GM12864 (cell line): ENCODE measurements at regions not wholly inside any gene's neighbourhood (a gene's known extent, or its start where the extent isn't known, plus 50 kb on each side); places are given as distances from the start of the nearest gene placed in this dataset.

Source experiments
- DNase-seq: peaks from one replicate; pipeline ENCODE4 v3.0.0-alpha.2; 2011; ENCODE audit warnings: low read depth
- H3K4me3 ChIP-seq: 2 replicates; pipeline ENCODE4 v1.5.1; 2011; ENCODE audit warnings: mild to moderate bottlenecking, low read depth, low read length, control low read depth
- TF ChIP-seq, protein P1 (sequence below): IDR thresholded peaks from 2 replicates; pipeline ENCODE4 v1.5.1; 2011; ENCODE audit warnings: low read depth, mild to moderate bottlenecking, moderate library complexity, low read length, control low read depth, inconsistent platforms; ENCODE audit errors: missing control alignments

DNA sequence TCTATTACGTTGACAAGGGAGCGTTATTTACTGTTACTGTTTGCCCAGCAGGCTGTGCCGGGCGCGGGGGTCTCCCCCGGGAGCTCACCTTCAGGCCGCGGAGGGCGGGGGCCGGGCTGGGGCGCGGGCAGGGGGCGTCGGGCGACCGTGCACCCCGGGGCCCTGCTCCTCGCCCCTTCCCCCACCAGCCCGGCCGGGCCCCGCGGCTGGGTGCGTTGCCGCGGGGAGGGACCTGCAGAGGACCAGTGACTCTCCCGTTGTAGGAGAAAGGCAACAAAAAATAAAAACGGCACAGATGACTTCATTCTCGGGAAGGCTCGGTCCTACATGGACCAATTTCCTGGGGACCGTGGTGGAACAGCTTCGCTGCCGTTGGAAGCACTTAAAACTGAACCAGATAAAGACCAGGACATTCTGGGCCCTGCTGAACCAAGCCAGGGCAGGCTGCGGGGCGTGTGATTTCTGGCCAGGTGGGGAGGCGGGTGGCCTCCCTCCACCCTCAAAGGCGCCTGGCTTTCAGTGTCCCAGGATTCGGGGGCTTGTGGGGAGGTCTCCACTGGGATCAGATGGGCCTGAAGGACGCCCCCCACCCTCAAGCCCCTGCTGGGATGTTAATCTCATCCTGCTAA lies 57.4 kb downstream of the IGLL1 start:
- TF ChIP-seq, protein P1, sequence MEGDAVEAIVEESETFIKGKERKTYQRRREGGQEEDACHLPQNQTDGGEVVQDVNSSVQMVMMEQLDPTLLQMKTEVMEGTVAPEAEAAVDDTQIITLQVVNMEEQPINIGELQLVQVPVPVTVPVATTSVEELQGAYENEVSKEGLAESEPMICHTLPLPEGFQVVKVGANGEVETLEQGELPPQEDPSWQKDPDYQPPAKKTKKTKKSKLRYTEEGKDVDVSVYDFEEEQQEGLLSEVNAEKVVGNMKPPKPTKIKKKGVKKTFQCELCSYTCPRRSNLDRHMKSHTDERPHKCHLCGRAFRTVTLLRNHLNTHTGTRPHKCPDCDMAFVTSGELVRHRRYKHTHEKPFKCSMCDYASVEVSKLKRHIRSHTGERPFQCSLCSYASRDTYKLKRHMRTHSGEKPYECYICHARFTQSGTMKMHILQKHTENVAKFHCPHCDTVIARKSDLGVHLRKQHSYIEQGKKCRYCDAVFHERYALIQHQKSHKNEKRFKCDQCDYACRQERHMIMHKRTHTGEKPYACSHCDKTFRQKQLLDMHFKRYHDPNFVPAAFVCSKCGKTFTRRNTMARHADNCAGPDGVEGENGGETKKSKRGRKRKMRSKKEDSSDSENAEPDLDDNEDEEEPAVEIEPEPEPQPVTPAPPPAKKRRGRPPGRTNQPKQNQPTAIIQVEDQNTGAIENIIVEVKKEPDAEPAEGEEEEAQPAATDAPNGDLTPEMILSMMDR = no peak
- H3K4me3 ChIP-seq = no peak overlapping the region
- no peak for DNase-seq

DNA sequence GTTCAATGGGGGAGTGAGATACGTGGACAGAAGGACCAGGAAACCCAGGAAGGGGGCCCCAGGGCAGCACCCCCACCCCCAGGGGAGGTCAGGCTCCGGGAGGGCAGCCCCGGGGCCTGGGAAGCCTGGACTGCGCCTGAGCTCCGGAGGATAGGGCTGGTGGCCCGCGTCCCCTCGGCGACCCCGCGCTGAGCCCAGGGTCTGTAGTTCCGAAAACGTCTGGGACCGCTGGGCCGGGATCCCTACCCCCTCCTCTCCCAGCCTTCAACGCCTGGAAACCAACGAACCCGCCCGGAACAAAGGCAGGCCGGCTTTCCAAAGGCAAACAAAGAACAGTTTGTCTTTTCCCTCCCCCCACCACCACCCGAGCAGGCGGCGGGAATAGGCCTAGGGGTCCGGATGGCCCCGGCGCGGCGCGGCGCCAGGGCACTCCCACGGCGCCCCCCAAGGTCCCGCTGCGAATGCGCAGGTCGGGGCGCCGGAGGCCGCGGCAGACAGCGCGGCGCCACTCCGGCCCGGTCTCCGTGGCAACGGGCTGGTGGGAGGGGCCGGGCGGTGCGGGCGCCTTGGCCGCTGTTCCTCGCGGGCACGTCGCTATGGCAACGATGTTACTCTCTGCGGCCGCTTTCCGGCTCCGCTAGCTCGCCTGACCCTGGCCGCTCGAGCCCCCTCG lies 58.5 kb downstream of the IGLL1 start:
- DNase-seq = peak; percentile 34
- TF ChIP-seq, protein P1 = peak; percentile 7
- H3K4me3 ChIP-seq = no peak overlapping the region; the same call in 1 of the 2 replicates

- TF ChIP-seq, protein P1 = no peak
- DNase-seq = no peak
- no peak overlapping the region for H3K4me3 ChIP-seq
These were observed 59.1 kb downstream of the IGLL1 start for GRCh38 chr22:23520863-23521440.

GRCh38 chr22:23519442-23520157 lies 60.5 kb downstream of the IGLL1 start:
- TF ChIP-seq, protein P1 = no peak
- no peak for DNase-seq
- H3K4me3 ChIP-seq = no peak overlapping the region

- DNase-seq = no peak
- no peak overlapping the region for H3K4me3 ChIP-seq
- TF ChIP-seq, protein P1 = no peak
These were observed 61.5 kb downstream of the IGLL1 start for GRCh38 chr22:23518376-23519187.

DNA sequence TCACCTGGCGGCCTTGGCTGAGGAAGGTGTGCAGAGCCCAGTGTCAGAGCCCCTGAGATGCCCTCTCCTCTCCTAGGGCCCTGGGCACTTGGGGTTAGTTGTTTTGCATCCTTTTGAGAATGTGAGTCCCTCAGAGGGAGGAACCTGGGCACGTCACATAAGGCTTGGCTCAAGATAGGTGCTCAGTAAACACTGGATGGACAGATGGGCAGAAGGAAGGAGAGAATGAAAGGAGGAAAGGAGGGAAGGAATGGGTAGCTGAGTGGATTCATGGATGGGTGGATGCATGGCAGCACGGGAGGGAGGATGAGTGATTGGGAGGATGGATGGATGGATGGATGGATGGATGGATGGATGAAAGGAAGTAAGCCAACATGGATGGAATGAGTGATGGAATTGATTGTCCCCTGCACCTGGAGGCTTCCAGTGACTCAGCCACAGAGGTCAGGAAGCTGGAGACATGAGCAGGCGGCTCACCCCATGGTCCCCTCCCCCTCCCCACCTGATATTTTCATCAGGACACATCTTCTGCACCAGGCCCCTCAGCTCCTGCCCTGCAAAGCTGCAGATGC lies 62.2 kb downstream of the IGLL1 start:
- TF ChIP-seq, protein P1 = no peak
- no peak for DNase-seq
- H3K4me3 ChIP-seq = no peak overlapping the region
